Kidney epithelial cell (primary cell): ENCODE measurements at regions not wholly inside any gene's neighbourhood (a gene's known extent, or its start where the extent isn't known, plus 50 kb on each side); places are given as distances from the start of the nearest gene placed in this dataset.

Source experiments
- DNase-seq: peaks from one replicate; pipeline ENCODE4 v3.0.0-alpha.2; 2010; ENCODE audit warnings: low read depth
- H3K27me3 ChIP-seq: 2 replicates; pipeline ENCODE4 v1.6.0; 2011; ENCODE audit warnings: low read length; ENCODE audit not compliant: control insufficient read depth, insufficient read depth
- H3K36me3 ChIP-seq: 2 replicates; pipeline ENCODE4 v1.5.1; 2011; ENCODE audit warnings: low read length; ENCODE audit not compliant: control insufficient read depth, insufficient read depth
- H3K4me3 ChIP-seq: 2 replicates; pipeline ENCODE4 v1.5.1; 2011; ENCODE audit warnings: low read depth, mild to moderate bottlenecking, control low read depth, low read length
- TF ChIP-seq, protein P1 (sequence below): IDR thresholded peaks from 2 replicates; pipeline ENCODE4 v1.5.1; 2011; ENCODE audit warnings: mild to moderate bottlenecking, moderate library complexity, low read length, control low read depth, inconsistent platforms; ENCODE audit not compliant: insufficient read depth, poor library complexity, severe bottlenecking

DNA sequence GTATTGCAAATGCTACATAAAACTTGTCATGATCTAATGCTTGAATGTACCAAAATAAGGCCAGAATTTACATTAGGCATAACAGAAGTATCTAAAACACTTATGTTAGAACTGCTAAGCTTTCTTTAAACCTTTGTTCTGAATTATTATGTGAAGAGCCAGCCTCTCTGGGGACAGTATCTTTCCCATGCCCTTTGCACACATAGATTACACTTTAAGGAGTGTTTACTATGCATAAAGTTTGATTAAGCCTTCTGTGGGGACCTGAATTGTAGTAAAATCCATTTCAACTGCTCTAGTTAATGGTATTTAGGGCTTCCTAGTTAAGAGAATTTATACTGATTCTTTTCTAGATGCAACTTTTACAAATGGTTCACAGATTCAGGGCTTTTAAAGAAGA, 444.7 kb downstream of the IPMK start:
- H3K27me3 ChIP-seq = no peaks in the 10 kb centered on the region
- no peak overlapping the region for H3K4me3 ChIP-seq
- TF ChIP-seq, protein P1, sequence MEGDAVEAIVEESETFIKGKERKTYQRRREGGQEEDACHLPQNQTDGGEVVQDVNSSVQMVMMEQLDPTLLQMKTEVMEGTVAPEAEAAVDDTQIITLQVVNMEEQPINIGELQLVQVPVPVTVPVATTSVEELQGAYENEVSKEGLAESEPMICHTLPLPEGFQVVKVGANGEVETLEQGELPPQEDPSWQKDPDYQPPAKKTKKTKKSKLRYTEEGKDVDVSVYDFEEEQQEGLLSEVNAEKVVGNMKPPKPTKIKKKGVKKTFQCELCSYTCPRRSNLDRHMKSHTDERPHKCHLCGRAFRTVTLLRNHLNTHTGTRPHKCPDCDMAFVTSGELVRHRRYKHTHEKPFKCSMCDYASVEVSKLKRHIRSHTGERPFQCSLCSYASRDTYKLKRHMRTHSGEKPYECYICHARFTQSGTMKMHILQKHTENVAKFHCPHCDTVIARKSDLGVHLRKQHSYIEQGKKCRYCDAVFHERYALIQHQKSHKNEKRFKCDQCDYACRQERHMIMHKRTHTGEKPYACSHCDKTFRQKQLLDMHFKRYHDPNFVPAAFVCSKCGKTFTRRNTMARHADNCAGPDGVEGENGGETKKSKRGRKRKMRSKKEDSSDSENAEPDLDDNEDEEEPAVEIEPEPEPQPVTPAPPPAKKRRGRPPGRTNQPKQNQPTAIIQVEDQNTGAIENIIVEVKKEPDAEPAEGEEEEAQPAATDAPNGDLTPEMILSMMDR = no peak
- no peaks in the 10 kb centered on the region for H3K36me3 ChIP-seq
- no peak for DNase-seq

DNA sequence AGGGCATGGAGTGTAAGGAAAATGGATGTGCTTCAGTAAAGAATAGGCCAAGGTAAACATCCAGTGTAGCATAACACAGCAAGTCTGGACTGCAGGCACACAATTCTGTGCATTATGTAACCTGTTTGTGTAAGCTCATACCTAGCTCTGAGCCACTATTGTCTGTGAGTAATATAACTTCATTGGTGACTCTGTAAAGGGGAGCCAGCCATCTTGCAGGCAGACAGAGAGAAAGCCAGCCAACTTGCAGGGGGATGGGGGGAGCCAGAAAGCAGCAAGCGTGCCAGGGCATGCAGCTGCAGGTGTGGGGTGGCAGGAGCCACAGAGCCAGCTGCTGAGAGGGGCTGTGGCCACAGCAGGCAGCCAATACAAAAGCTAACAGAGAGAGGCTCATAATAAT, 449.2 kb downstream of the IPMK start:
- Histone ChIP-seq H3K4me3 (no peak overlapping the region), H3K36me3 (no peaks in the 10 kb centered on the region), H3K27me3 (no peaks in the 10 kb centered on the region)
- no peak for DNase-seq
- TF ChIP-seq, protein P1 = no peak

DNA sequence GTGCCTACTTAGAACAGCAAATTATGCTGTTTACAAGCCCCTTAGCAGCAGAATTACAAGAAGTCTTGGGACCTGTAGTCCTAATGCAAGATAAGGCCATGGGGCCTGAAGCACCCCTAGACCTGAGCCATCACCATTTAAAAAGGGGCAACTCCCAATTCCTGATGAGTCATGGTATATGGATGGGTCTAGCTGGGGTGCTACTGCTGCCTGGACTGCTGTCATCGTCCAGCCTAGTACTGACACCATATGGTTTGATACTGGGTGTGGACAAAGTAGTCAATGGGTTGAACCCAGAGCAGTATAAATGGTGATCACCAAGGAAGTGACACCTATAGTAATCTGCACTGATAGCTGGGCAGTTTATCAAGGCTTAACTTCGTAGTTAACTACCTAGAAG, 450.0 kb downstream of the IPMK start:
- TF ChIP-seq, protein P1 = no peak
- DNase-seq = no peak
- H3K4me3 ChIP-seq = no peak overlapping the region

DNA sequence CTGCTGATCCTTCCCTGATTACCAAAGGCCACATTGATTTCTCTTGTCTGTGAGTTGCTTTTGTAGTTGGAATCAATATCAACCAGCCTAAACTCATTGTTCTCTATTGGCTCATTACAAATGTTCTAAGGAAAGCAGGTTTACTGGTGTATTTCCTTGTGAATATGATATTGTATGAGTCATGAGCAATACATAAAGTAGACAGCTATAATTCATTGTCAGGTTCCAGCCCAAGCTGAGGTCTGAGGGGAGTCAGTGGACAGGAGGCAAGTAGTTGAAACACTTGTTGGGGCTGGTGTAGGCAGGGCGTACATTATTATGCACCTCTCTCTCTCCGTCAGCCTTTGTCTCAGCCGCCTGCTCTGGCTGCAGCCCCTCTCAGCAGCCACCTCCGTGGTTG, 451.7 kb downstream of the IPMK start:
- Histone ChIP-seq H3K36me3 (no peaks in the 10 kb centered on the region), H3K27me3 (no peaks in the 10 kb centered on the region), H3K4me3 (no peak overlapping the region)
- TF ChIP-seq, protein P1 = no peak
- DNase-seq = no peak

More for the DNA sequence above, 450.0 kb downstream of the IPMK start:
- Histone ChIP-seq H3K36me3 (no peaks in the 10 kb centered on the region), H3K27me3 (no peaks in the 10 kb centered on the region)

DNA sequence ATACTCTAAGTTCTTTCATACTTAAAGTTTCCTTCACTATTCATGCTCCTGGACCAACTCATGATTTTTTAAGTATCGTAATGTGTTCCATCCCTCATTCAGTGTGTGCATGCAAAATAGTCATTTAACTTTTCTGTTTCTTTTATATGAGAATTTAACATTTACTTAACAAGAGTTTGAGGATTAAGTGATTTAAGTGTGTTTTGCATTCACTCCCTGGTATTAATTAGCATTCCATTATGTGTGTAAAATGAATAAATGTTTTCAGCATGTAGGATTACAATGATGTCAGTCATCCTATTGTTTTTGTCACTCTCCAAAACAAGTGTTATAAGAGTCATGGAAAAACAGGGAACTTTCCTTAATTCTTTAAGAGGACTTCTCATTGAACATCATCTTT, 457.7 kb downstream of the IPMK start:
- H3K36me3 ChIP-seq = no peaks in the 10 kb centered on the region
- no peak overlapping the region for H3K4me3 ChIP-seq
- TF ChIP-seq, protein P1 = no peak
- no peak for DNase-seq
- no peaks in the 10 kb centered on the region for H3K27me3 ChIP-seq

DNA sequence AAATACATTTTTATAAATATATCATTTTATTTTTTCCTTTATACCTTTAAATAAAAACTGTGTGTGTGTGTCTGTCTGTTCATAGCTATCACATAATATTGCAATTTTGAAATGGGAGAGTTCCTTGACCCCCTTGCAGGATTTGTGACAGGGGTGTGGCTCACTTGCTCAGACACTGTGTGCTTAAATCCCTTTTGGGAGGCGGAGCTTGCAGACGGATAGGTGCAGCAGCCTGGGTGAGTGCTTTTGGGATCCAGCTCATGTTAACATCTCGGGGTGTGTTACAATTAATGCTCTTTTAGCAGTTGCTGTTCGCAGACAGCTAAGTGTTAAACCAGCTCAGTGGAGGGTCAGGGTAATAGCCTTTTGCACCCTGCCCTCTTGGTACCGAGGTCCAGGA, 459.8 kb downstream of the IPMK start:
- H3K36me3 ChIP-seq = no peaks in the 10 kb centered on the region
- no peak for DNase-seq
- H3K27me3 ChIP-seq = no peaks in the 10 kb centered on the region
- TF ChIP-seq, protein P1 = no peak
- H3K4me3 ChIP-seq = no peak overlapping the region
